HG03159 (cell line): ENCODE measurements at regions not wholly inside any gene's neighbourhood (a gene's known extent, or its start where the extent isn't known, plus 50 kb on each side); places are given as distances from the start of the nearest gene placed in this dataset.
"Not testable (repeated sequence)": the region's sequence is repeated elsewhere in the genome, so short reads cannot be mapped to it uniquely, and the experiment has no call there.

Experiments used
- ATAC-seq: cut with Tn5 transposase; IDR thresholded peaks from one replicate; pipeline ENCODE4 v1.9.1; 2021; ENCODE audit warnings: mild to moderate bottlenecking, moderate library complexity; ENCODE audit not compliant: unreplicated experiment

DNA sequence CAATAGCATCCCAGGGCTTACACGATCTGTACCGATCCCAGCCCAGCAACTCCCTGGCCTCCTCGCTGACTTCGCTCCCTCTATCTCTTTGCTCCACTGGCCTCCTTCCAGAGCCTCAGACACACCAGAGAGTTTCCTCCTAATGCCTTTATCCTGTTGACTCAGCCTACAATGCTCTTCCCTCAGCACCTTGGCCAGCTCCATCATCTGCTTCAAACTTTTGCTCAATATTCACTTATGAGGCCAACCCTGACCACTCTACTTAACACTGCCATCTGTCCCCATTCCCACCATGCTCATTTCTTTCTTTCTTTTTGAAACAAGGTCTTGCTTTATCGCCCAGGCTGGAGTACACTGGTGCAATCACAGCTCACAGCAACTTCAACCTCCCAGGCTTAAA, 180.9 kb downstream of the CEP170 start:
- not testable (repeated sequence) for ATAC-seq

DNA sequence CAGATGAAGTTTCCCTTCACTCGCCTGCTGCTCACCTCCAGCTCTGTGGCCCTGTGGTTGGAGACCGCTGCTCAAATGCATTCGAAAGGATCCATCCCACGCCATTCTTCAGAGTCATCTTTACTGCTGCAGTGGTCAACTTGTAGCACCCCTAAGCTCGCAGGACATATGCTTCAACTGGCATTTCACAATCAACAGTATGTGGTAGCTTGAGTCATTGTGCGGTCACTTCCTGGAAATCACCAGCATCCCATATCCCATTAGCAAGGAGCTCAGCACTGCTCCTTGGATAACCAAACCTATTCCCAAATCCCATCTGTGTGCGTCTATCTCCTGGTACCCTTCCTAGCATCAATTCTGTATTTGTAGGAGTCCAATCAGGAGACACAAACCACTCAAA, 188.0 kb downstream of the CEP170 start:
- ATAC-seq: not testable (repeated sequence)

DNA sequence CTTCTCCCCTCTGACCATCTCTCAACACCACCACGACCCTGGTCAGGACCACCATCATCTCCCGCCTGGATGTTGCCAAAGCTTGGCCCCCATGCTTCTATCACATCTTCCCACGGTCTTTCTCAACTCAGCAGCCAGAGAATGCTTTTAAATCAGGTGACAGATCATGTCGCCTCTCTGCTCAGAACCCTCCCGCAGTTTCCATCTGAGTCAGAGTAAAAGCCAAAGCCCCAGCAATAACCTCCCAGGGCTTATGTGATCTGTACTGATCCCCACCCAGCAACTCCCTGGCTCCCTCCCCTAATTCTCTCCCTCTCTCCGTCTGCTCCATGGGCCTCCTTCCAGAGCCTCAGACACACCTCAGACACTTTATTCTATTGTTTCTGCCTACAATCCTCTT, 193.1 kb downstream of the CEP170 start:
- ATAC-seq: not testable (repeated sequence)

DNA sequence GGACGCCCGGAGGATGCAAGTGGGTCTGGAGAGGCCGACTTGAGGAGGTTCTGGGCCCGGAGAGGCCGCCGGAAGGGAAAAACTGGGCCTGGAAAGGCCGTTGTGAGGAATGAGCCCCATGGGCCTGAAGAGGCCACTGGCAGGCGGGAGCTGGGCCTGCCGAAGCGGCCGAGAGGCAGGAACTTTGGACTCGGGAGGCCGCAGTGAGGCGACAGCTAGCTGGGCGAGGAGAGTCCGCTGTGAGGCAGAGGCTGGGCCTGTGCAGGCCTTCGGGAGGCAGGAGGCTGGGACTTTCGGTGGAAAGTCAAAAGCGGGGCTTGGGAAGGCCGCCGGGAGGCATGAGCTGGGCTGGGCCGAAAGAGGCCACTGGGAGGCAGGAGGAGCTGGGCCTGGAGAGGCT, 199.6 kb downstream of the CEP170 start:
- not testable (repeated sequence) for ATAC-seq

DNA sequence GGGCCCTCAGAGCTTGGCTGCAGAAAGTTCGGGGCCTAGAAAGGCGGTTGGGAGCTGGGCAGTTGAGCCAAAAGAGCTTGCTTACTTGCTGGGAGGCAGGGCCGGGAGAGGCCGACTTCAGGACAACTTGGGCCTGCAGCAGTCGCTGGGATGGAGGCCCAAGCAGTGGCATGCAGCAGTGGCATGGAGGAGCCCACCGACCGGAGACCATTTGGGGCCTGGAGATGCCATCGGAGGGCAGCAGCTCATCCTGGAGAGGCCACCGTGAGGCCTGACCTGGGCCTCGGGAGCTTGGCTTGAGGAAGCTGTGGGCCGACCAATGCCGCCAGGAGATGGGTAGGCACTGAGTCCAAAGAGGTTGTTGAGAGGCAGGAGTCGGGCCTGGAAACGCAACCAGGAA, 200.0 kb downstream of the CEP170 start:
- not testable (repeated sequence) for ATAC-seq

DNA sequence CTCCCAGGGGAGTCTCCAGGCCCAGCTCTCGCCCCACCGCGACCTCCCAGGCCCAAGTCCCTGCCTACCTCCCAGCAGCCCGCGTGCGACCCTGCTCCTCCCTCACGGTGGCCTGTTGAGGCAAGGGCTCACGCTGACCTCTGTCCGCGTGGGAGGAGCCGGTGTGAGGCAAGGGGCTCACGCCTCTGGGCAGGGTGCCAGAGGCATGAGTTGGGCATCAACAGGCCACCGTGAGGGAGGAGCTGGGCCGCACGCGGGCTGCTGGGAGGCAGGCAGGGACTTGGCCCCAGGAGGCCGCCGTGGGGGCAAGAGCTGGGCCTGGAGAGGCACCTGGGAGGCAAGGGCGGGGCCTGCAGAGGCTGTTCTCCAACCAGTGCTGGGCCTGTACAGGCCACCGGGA, 200.4 kb downstream of the CEP170 start:
- not testable (repeated sequence) for ATAC-seq

DNA sequence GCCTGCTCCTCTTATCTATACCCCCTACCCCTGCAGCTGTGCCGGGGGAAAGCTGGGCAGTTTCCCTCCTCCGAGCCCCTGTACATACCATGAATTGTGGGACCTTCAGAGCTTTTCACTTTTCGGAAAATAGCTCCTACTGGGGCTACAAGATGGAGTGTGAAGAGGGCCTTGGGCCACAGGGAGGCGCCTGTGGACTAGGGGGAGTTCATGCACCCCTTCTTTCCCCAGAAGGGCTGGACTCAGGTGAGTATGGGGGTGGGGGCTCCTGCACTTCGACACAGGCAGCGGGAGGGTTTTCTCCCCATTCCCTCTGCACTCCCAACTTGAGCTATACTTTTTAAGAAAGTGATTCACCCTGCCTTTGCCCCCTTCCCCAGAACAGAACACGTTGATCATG, 202.0 kb downstream of the CEP170 start:
- ATAC-seq: not testable (repeated sequence)

DNA sequence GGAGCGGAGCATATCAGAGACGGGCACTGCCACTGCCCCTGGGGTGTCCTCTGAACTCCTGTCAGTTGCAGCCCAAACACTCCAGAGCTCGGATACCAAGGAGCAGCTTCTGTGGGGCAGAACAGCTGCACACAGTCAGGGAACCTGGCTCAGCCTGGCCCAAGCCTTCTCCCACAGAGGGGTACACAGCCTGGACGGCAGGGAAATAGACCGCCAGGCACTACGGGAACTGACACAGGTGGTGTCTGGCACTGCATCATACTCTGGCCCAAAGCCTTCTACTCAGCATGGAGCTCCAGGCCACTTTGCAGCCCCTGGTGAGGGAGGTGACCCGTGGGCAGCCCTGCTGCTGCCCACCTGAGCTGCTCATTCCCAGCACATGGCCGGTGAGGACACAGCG, 204.5 kb downstream of the CEP170 start:
- ATAC-seq: not testable (repeated sequence)

DNA sequence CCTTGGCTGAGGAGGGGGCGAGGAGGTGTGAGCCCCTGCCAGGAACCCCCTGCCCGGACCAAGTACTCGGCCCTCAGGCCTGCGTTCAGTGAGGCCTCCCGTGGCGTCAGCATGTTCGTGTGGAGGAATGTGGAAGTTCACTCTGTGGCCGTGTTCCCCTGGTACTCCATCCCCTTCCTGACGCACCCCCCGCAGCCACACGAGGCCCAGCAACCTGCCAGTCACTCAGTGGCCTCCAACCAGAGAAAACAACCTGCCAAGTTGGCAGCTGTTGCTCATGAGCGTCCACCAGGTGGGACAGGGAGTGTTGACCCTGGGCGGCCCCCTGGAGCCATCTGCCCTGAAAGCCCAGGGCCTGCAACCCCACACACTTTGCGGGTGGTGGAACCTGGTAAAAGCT, 205.4 kb downstream of the CEP170 start:
- ATAC-seq: not testable (repeated sequence)

DNA sequence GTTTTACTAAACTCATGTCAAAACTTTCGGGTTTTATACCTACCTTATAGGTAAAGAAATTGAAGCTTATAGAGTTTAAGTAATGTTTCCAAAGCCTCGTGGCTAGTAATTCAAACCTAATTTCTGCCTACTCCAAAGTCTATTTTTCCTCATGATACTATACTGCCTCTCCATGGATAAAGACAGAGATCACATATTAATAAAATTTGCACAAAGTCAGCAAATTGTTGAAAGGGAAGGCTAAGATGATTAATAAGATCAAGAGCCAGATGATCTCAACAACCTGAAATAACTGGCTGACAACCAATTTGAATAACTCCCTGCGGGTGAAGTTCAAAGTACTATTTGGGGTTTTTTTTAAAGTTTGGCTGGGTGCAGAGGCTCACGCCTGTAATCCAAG, 233.7 kb downstream of the CEP170 start:
- ATAC-seq: not testable (repeated sequence)

DNA sequence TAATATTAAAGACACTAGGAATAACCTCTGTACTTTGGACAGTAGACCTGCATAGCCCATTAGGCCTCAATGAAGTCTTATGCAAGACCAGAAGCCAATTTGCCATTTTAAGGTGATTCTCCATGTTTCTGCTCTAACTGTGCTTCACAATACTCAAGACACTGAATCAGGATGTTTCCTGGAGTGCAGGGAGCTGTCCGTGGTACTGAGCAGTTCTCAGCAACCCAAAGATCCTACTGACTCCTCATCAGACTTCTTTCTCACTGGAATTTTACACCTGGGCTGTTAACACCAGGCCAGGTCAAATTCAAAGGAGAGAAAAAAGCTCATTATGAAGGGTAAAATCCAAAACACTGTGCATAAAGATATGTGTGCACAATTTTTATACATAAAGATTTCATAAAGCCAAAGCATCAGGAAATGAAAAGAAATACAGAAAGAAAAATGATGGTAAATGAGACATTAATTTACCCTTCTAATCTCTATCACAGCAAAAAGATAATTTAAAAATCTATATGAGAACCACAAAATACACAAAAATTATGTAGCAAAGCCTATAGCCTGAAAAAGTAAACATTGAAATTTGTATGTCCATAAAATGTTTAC, 235.9 kb downstream of the CEP170 start:
- not testable (repeated sequence) for ATAC-seq

DNA sequence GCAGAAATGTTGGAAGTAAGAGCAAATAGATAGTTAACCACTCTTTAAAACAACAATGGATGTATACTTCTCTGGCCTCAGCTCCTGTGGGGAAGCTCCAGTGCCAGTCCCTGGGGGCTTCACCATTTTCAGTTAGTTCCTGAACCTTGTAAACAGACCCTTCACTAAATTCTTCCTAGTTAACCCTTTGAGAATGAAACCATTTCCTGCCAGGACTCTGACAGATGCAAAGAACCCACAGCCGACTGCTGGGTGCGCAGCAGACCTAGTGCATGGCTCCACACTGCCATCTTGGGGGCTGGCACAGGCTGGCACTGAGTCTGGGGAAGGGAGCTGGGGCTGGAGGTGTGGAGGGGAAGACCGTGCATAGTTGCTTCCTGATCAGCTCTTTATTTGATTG, 244.4 kb downstream of the CEP170 start:
- ATAC-seq: not testable (repeated sequence)

DNA sequence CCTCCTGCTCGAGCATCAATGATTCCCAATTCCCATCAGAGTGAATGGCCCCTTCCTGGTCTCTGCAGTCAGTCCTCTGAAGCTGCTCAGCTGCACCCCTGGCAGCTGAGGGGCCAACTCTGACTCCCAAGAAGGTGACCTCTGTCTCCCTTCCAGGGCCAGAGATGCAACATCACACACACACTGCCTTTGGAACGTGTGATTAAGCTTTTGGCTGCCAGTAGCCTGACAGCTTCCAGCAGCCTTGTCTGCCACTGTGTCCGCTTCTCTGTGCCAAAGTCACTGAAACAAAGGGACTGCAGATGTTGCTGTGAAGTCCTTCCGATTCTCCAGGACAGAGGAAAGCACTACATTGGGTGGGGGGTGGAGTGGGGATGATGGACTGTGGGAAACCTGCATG, 254.1 kb downstream of the CEP170 start:
- not testable (repeated sequence) for ATAC-seq

DNA sequence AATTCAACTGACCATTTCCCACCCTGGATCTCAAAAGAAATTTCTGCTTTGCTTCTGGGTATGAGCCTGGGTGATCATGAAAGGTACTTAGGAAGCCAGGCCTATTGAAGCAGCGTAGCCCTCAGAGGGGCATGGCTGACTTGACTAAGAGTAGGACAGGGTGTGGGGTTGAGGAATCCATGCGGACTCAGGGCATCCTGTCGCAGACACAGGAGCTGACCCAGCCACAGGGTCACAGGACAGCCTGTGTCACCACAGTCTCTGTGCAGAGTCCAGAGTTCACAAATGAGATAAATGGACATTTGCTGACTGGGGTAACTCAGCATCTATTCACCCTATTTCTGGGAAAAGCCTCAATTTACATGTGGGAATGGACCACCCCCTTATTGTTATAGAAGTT, 262.3 kb downstream of the CEP170 start:
- ATAC-seq: not testable (repeated sequence)

DNA sequence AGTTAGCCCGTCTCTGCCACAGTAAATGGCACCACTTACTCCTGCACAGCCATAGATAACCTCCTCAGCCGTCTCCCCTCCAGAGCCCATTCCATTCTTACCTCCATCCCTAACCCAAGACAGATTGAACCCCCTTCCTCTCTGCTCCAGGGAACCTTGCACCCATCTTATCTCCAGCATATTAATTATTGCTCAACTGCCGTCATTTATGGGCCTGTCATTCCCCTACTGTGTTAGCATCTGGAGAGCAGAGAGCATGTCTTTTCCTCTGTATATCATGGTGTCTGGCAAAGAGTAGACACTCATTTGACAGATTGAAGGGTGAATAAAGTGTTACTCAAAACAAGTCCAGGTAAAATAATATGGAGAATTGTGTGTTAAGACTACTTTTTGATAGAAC, 270.0 kb downstream of the CEP170 start:
- ATAC-seq: not testable (repeated sequence)

DNA sequence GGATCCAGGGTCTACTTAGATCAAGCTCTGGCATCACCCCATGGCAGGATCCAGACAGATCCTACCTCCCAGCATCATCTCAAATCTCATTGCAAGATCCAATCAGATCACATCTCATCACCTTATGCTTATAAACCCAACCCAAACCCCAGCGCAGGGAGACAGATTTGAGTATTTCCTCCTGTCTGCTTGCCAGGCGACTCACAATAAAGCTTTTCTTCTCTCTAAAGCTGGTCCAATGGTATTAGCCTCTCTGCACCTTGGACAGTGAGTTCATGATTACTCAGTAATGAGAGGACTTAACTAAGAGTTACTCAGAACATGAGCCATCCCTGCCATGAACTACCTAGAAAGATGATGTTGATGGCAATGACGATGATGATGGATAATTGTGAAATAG, 281.7 kb downstream of the CEP170 start:
- ATAC-seq: not testable (repeated sequence)

DNA sequence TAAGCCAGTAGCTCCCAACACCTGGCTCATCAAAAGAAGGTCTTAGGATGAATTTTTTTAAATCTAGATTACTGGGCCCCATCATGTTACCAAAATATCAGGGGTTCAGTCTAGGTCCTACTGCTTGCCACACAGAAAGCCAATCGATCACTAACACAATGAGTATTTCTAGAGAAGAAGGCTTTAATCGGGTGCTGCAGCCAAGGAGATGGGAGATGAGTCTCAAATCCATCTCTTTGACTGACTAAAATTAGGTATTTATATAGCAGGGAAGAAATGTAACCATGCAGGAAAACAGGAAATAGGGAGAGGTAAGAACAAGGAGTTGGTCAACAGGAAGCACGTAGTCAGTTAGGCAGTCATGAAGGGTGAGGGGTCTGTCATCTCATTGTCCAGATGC, 288.2 kb downstream of the CEP170 start:
- no peak for ATAC-seq

DNA sequence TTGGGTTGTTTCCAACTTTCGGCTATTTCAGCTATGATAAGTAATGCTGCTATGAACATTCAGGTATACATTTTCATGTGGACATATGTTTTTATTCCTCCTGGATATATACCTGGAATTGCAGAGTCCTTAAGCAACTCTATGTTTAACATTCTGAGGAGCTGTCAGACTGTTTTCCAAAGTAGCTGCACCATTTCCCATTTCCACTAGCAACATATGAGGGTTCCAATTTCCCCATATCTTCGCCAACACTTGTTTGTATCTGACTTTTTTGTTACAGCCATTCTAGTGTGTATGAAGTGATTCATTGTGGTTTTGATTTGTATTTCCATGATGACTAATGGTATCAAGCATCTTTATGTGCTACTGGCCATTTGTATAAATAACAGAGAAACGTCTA, 295.7 kb downstream of the CEP170 start:
- not testable (repeated sequence) for ATAC-seq

DNA sequence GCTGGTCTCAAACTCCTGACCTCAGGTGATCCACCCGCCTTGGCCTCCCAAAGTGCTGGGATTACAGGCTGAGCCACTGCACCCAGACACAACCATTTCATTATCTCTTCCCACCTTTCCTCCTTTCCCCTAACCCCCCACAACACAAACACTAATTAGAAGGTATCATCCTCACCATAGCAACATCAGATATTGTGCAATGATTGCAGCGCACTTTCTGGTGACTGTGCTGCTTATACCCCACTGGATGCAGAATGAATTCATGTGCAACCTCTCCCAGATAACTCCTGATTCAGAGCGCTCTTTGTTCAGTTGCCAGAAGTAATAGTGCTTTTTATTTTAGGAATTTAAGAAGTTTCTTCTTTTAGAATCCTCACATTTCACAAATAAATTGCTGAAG, 300.1 kb downstream of the CEP170 start:
- ATAC-seq: not testable (repeated sequence)

DNA sequence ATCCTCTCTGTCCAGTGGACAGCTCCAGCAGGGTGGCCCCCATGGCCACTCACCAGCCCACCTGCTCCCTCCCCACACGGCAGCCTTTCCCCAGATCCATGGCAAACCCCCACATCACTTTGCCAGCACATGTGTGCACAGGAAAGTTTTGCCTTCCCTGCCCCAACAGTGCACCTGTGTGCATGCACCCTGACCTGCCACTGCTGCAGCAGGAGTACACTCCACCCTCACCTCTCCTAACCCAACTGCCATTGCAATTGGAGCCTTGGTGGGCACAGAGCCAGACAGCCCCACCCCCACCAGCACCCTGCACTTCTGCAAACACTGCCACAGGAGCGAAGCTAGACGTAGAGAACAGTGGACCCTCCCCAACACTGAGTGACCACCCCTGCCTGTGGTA, 308.9 kb downstream of the CEP170 start:
- ATAC-seq: no peak

DNA sequence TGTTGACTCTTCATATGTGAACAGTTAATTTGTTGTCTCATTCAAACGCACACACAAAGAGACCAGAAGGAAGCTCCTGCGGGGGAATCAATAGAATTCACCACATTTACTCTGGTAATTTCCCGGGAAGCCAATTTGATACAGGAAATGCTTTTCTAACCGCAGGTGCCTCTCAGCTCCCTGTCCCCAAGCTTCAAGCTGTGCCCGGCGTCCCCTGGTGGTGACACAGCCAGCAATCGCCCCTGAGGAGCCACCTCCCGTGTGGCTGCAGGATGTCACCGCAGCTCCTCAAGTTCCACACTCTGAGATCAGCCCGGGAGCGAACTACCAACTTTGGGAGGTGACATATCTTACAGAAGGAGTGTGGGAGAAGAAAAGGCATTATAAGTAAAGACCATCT, 318.4 kb downstream of the CEP170 start:
- ATAC-seq: not testable (repeated sequence)

DNA sequence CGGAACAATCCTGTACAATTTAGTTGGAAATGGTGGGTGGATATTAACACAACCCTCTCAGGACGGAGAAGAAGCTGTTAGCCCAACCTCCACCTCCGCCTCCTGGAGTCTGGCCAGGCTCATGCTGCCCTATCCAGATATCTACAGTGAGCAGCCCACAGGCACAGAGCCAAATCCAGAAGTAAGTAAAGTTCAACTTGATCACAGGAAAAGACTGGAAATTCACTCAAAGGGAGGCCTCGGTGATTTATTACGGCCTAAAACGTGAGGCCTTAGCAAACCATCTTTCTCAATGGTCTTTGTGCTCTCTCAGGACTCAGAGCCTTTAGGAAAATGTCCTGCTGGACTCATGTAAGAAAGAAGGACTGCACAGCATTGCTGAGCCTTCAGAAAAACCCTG, 330.4 kb downstream of the CEP170 start:
- ATAC-seq: not testable (repeated sequence)

DNA sequence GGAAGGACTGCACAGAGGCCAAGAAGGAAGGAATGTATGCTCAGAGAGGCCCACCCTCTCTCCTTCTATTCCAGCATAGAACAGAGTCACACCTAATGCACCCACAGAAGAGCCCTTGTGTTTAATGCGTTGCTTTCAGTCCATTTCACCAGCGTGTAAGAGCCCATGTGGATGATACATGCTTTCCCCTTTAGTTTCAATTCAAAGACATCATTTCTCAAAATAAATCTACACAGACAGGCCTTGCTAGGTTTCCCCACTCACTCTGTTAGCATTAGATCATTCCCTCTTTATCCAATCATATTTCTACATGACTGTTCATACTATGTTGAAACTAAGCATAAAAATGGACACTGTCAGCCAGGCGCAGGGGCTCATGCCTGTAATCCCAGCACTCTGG, 331.5 kb downstream of the CEP170 start:
- not testable (repeated sequence) for ATAC-seq
